ENCODE measurements at regions not wholly inside any gene's neighbourhood (a gene's known extent, or its start where the extent isn't known, plus 50 kb on each side); places are given as distances from the start of the nearest gene placed in this dataset.

DNA sequence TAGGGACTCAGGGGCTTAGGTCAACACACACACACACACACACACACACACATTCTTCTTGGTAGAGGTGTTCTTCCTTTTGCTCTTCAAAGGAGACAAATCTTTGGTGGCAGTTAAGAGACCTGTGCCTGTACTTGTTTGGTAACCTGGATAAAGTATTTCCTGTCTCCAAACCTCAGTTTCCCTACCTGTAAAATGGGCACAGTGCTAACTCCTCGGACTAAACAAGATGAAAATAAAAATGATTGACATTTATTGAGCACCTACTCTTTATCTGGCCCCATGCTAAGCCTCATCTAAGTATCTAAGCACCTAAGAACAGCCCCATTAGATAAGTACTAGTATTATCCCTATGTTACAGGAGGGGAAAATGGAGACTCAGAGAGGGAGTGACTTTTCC lies 220.8 kb upstream of the MYL2 start:
- H4K12ac ChIP-seq (ENCODE audit: low read depth, low read length): no peak overlapping the region
- no CpG with 5 or more reads among the region's 1 CpG for WGBS (ENCODE audit: extremely low coverage, insufficient coverage, insufficient read length)
- H3K4ac ChIP-seq (ENCODE audit: low read depth, low read length): no peak overlapping the region
- H3K36me3 ChIP-seq (ENCODE audit: control insufficient read depth in 1 of 2, insufficient read depth in 2 of 2, low read length in 2 of 2): no peaks in the 10 kb centered on the region
- no peak overlapping the region for H3K14ac ChIP-seq (ENCODE audit: low read length)
- no peak overlapping the region for H3K23ac ChIP-seq (ENCODE audit: low read length)
- no peaks in the 10 kb centered on the region for H3K9me3 ChIP-seq (ENCODE audit: insufficient read depth, low read depth, low read length)
- no peak overlapping the region for H3K4me3 ChIP-seq (ENCODE audit: low read depth, low read length)
- no peak overlapping the region for H3K27ac ChIP-seq (ENCODE audit: low read depth, low read length)
- no peak overlapping the region for H3K4me2 ChIP-seq (ENCODE audit: low read length)
- no peak overlapping the region for H2BK12ac ChIP-seq (ENCODE audit: low read length)
- H2BK5ac ChIP-seq (ENCODE audit: low read depth, low read length, poor library complexity): no peak overlapping the region
- no peak overlapping the region for H2AK5ac ChIP-seq (ENCODE audit: low read length)
- H2BK120ac ChIP-seq (ENCODE audit: insufficient read depth, low read length, poor library complexity): no peak overlapping the region
- no peaks in the 10 kb centered on the region for H3K4me1 ChIP-seq (ENCODE audit: control insufficient read depth in 1 of 2, insufficient read depth in 2 of 2, low read length in 2 of 2)
- H3K79me1 ChIP-seq (ENCODE audit: low read length): no peaks in the 10 kb centered on the region
- no peak overlapping the region for H4K91ac ChIP-seq (ENCODE audit: low read depth, low read length)
- H2AFZ ChIP-seq (ENCODE audit: insufficient read depth, low read length, poor library complexity): no peak overlapping the region
- H3K79me2 ChIP-seq (ENCODE audit: control insufficient read depth, insufficient read depth, low read length, poor library complexity): no peaks in the 10 kb centered on the region
- DNase-seq: no peak
- H3K18ac ChIP-seq (ENCODE audit: low read length): no peak overlapping the region
- no peak overlapping the region for H4K8ac ChIP-seq (ENCODE audit: low read depth, low read length)
- H3K27me3 ChIP-seq (ENCODE audit: insufficient read depth, low read length): no peaks in the 10 kb centered on the region
- no peak overlapping the region for H3K9ac ChIP-seq (ENCODE audit: low read length)

DNA sequence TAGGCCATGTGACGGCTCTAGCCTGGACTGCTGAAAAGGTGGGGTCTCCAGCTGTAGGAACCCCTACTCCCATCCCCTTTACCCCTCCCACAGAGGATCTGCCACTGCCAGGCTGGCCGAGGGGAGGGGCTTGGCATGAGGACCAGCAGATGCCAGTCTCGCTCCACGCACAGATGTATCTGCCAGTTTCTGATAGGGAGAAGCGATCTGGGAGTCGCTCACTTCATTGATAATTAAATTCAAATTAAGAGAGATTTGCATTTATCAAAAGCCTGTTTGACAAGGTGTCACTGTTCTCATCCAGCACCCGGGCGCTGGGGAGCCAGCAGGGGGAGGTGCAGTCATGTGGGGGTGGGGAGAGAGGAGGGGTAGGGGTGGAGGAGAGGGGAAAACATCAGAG lies 217.6 kb upstream of the MYL2 start:
- H3K36me3 ChIP-seq (ENCODE audit: control insufficient read depth in 1 of 2, insufficient read depth in 2 of 2, low read length in 2 of 2): no peaks in the 10 kb centered on the region
- H3K4ac ChIP-seq (ENCODE audit: low read depth, low read length): no peak overlapping the region
- peaks cover 4% of the 10 kb centered on the region for H3K9me3 ChIP-seq (ENCODE audit: insufficient read depth, low read depth, low read length)
- no peaks in the 10 kb centered on the region for H3K79me2 ChIP-seq (ENCODE audit: control insufficient read depth, insufficient read depth, low read length, poor library complexity)
- no peaks in the 10 kb centered on the region for H3K79me1 ChIP-seq (ENCODE audit: low read length)
- no peak overlapping the region for H4K8ac ChIP-seq (ENCODE audit: low read depth, low read length)
- H3K18ac ChIP-seq (ENCODE audit: low read length): no peak overlapping the region
- no peak overlapping the region for H2BK5ac ChIP-seq (ENCODE audit: low read depth, low read length, poor library complexity)
- no peak overlapping the region for H3K4me3 ChIP-seq (ENCODE audit: low read depth, low read length)
- H4K12ac ChIP-seq (ENCODE audit: low read depth, low read length): no peak overlapping the region
- no peaks in the 10 kb centered on the region for H3K4me1 ChIP-seq (ENCODE audit: control insufficient read depth in 1 of 2, insufficient read depth in 2 of 2, low read length in 2 of 2)
- H3K27me3 ChIP-seq (ENCODE audit: insufficient read depth, low read length): no peaks in the 10 kb centered on the region
- H3K23ac ChIP-seq (ENCODE audit: low read length): no peak overlapping the region
- no peak overlapping the region for H2AK5ac ChIP-seq (ENCODE audit: low read length)
- H2BK12ac ChIP-seq (ENCODE audit: low read length): no peak overlapping the region
- WGBS (ENCODE audit: extremely low coverage, insufficient coverage, insufficient read length): no CpG with 5 or more reads among the region's 8 CpGs
- no peak overlapping the region for H3K9ac ChIP-seq (ENCODE audit: low read length)
- H3K14ac ChIP-seq (ENCODE audit: low read length): no peak overlapping the region
- H3K27ac ChIP-seq (ENCODE audit: low read depth, low read length): no peak overlapping the region
- no peak overlapping the region for H3K4me2 ChIP-seq (ENCODE audit: low read length)
- no peak overlapping the region for H2BK120ac ChIP-seq (ENCODE audit: insufficient read depth, low read length, poor library complexity)
- no peak for DNase-seq
- H4K91ac ChIP-seq (ENCODE audit: low read depth, low read length): no peak overlapping the region
- no peak overlapping the region for H2AFZ ChIP-seq (ENCODE audit: insufficient read depth, low read length, poor library complexity)

DNA sequence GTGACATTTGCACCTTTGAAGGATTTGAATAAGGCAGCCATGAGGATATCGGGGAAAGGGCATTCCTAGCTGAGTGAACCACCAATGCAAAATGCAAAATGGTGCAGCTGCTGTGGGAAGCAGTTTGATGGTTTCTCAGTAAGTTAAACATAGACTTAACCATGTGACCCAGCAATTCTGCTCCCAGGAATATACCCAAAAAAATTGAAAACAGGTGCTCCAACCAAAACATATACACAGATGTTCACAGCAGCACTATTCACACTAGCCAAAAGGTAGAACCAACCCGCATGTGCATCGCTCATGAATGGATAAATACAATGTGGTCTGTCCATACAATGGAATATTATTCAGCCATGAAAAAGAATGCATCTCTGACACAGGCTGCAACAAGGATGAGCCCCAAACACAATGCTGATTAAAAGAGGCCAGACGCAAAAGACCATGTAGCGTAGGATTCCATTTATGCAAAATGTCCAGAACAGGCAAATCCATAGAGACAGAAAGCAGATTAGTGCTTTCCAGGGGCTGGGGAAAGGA lies 215.0 kb upstream of the MYL2 start:
- peaks cover 10% of the 10 kb centered on the region for H3K9me3 ChIP-seq (ENCODE audit: insufficient read depth, low read depth, low read length)
- no peak overlapping the region for H4K91ac ChIP-seq (ENCODE audit: low read depth, low read length)
- H2AK5ac ChIP-seq (ENCODE audit: low read length): no peak overlapping the region
- no peak for DNase-seq
- no CpG with 5 or more reads among the region's 5 CpGs for WGBS (ENCODE audit: extremely low coverage, insufficient coverage, insufficient read length)
- no peaks in the 10 kb centered on the region for H3K79me2 ChIP-seq (ENCODE audit: control insufficient read depth, insufficient read depth, low read length, poor library complexity)
- H2BK5ac ChIP-seq (ENCODE audit: low read depth, low read length, poor library complexity): no peak overlapping the region
- no peak overlapping the region for H3K9ac ChIP-seq (ENCODE audit: low read length)
- no peaks in the 10 kb centered on the region for H3K27me3 ChIP-seq (ENCODE audit: insufficient read depth, low read length)
- H2BK12ac ChIP-seq (ENCODE audit: low read length): no peak overlapping the region
- no peak overlapping the region for H4K8ac ChIP-seq (ENCODE audit: low read depth, low read length)
- no peak overlapping the region for H3K27ac ChIP-seq (ENCODE audit: low read depth, low read length)
- H3K4me2 ChIP-seq (ENCODE audit: low read length): no peak overlapping the region
- no peak overlapping the region for H3K4ac ChIP-seq (ENCODE audit: low read depth, low read length)
- H3K14ac ChIP-seq (ENCODE audit: low read length): no peak overlapping the region
- H2AFZ ChIP-seq (ENCODE audit: insufficient read depth, low read length, poor library complexity): no peak overlapping the region
- no peak overlapping the region for H4K12ac ChIP-seq (ENCODE audit: low read depth, low read length)
- no peaks in the 10 kb centered on the region for H3K36me3 ChIP-seq (ENCODE audit: control insufficient read depth in 1 of 2, insufficient read depth in 2 of 2, low read length in 2 of 2)
- no peaks in the 10 kb centered on the region for H3K79me1 ChIP-seq (ENCODE audit: low read length)
- no peak overlapping the region for H2BK120ac ChIP-seq (ENCODE audit: insufficient read depth, low read length, poor library complexity)
- H3K4me3 ChIP-seq (ENCODE audit: low read depth, low read length): no peak overlapping the region
- no peaks in the 10 kb centered on the region for H3K4me1 ChIP-seq (ENCODE audit: control insufficient read depth in 1 of 2, insufficient read depth in 2 of 2, low read length in 2 of 2)
- H3K18ac ChIP-seq (ENCODE audit: low read length): no peak overlapping the region
- no peak overlapping the region for H3K23ac ChIP-seq (ENCODE audit: low read length)

DNA sequence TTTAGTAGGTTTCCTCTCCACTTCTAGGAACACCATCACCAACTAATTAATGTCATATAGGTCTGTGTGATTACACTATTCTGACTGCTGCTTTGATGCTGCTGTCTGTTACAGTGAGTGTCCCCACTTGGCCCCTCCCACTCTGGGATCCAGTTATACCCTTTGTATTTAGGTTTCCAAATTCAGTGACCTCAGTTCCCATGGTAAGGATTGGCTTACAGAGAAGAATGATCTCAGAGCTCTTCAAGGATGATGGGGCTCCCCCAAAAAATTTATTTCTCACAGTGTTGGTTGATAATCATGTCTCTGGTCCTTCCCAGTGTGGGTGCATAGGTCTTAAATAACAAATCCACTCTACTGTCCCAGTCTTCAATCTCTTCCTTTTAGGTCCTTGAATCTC lies 210.0 kb upstream of the MYL2 start:
- Histone ChIP-seq H3K27ac (ENCODE audit: low read depth, low read length) (no peak overlapping the region), H2AFZ (ENCODE audit: insufficient read depth, low read length, poor library complexity) (no peak overlapping the region), H2BK12ac (ENCODE audit: low read length) (no peak overlapping the region), H3K9ac (ENCODE audit: low read length) (no peak overlapping the region), H3K4me2 (ENCODE audit: low read length) (no peak overlapping the region), H3K79me1 (ENCODE audit: low read length) (no peaks in the 10 kb centered on the region), H2BK120ac (ENCODE audit: insufficient read depth, low read length, poor library complexity) (no peak overlapping the region), H3K9me3 (ENCODE audit: insufficient read depth, low read depth, low read length) (peaks cover 10% of the 10 kb centered on the region), H2BK5ac (ENCODE audit: low read depth, low read length, poor library complexity) (no peak overlapping the region), H4K91ac (ENCODE audit: low read depth, low read length) (no peak overlapping the region), H3K18ac (ENCODE audit: low read length) (no peak overlapping the region), H4K12ac (ENCODE audit: low read depth, low read length) (no peak overlapping the region), H2AK5ac (ENCODE audit: low read length) (no peak overlapping the region), H3K23ac (ENCODE audit: low read length) (no peak overlapping the region), H3K27me3 (ENCODE audit: insufficient read depth, low read length) (no peaks in the 10 kb centered on the region), H4K8ac (ENCODE audit: low read depth, low read length) (no peak overlapping the region), H3K4me1 (ENCODE audit: control insufficient read depth in 1 of 2, insufficient read depth in 2 of 2, low read length in 2 of 2) (no peaks in the 10 kb centered on the region), H3K4me3 (ENCODE audit: low read depth, low read length) (no peak overlapping the region), H3K4ac (ENCODE audit: low read depth, low read length) (no peak overlapping the region), H3K14ac (ENCODE audit: low read length) (no peak overlapping the region), H3K36me3 (ENCODE audit: control insufficient read depth in 1 of 2, insufficient read depth in 2 of 2, low read length in 2 of 2) (no peaks in the 10 kb centered on the region), H3K79me2 (ENCODE audit: control insufficient read depth, insufficient read depth, low read length, poor library complexity) (no peaks in the 10 kb centered on the region)
- no peak for DNase-seq
